Smooth muscle cell (in vitro differentiated cells): ENCODE measurements at regions not wholly inside any gene's neighbourhood (a gene's known extent, or its start where the extent isn't known, plus 50 kb on each side); places are given as distances from the start of the nearest gene placed in this dataset.
"Not testable (repeated sequence)": the region's sequence is repeated elsewhere in the genome, so short reads cannot be mapped to it uniquely, and the experiment has no call there.

ENCODE experiments used
- DNase-seq: peaks from one replicate; lab custom pipeline; 2025; ENCODE audit not compliant: unreplicated experiment; lab: John Stamatoyannopoulos, UW
- H2AFZ ChIP-seq: fragments of 200-600 bp; sonication (generic); 2 replicates; pipeline ENCODE4 v1.6.0; 2016; ENCODE audit warnings: antibody characterized with exemption, low read depth, mild to moderate bottlenecking
- H3F3A ChIP-seq: fragments of 200-600 bp; sonication (generic); 2 replicates; pipeline ENCODE4 v1.6.0; 2017; ENCODE audit warnings: antibody characterized with exemption, low read depth
- H3K27ac ChIP-seq: fragments of 200-600 bp; sonication (generic); 2 replicates; pipeline ENCODE4 v1.5.1; 2016; ENCODE audit warnings: low read depth, mild to moderate bottlenecking
- H3K27me3 ChIP-seq: fragments of 200-600 bp; sonication (generic); 2 replicates; pipeline ENCODE4 v1.6.1; 2016; ENCODE audit warnings: low read depth, mild to moderate bottlenecking
- H3K36me3 ChIP-seq: fragments of 200-600 bp; sonication (generic); 2 replicates; pipeline ENCODE4 v1.5.1; 2016; ENCODE audit warnings: low read depth
- H3K4me1 ChIP-seq: fragments of 200-600 bp; sonication (generic); 2 replicates; pipeline ENCODE4 v1.5.1; 2016; ENCODE audit warnings: low read depth
- H3K4me2 ChIP-seq: fragments of 200-600 bp; sonication (generic); 2 replicates; pipeline ENCODE4 v1.6.0; 2016; ENCODE audit warnings: mild to moderate bottlenecking
- H3K4me3 ChIP-seq: fragments of 200-600 bp; sonication (generic); 2 replicates; pipeline ENCODE4 v1.5.1; 2016; ENCODE audit warnings: mild to moderate bottlenecking
- H3K79me2 ChIP-seq: fragments of 200-600 bp; sonication (generic); 2 replicates; pipeline ENCODE4 v1.6.0; 2016; ENCODE audit warnings: low read depth, mild to moderate bottlenecking
- H3K9ac ChIP-seq: fragments of 200-600 bp; sonication (generic); 2 replicates; pipeline ENCODE4 v1.6.0; 2016; ENCODE audit warnings: low read depth
- H3K9me3 ChIP-seq: fragments of 200-600 bp; sonication (generic); replicated peaks from 2 replicates; pipeline ENCODE4 v1.5.1; 2016; ENCODE audit warnings: low read depth
- H4K20me1 ChIP-seq: fragments of 200-600 bp; sonication (generic); 2 replicates; pipeline ENCODE4 v1.6.0; 2016; ENCODE audit warnings: low read depth
- WGBS: methylation state at CpG from one replicate; pipeline ENCODE4 v1.1.7; 2016; ENCODE audit warnings: low lambda C conversion rate; 5-methylcytosine and 5-hydroxymethylcytosine counted together
- TF ChIP-seq, protein P1 (sequence below): fragments of 200-600 bp; sonication (generic); IDR thresholded peaks from 2 replicates; pipeline ENCODE4 v1.5.1; 2017; ENCODE audit warnings: borderline replicate concordance, mild to moderate bottlenecking, antibody characterized with exemption; ENCODE audit not compliant: insufficient read depth, poor library complexity, severe bottlenecking

DNA sequence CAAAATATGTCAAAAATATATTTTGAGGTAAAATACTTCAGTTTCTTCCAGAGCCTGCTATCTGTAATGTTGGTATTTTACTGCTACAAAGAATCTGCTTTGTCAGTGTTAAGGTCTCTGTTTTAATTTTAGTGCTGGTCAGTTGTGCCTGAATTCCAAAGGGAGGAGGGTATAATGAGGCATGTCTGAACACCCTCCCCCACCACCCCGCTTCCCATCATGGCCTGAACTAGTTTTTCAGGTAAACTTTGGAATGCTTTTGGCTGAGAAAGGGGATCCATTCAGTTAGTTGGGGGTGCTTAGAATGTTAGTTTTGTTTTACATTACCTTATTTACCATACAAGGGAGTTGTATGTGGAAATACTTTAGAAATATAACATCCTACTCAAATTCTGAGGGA, 158.5 kb downstream of the MID1IP1 start:
- no peak overlapping the region for H3K4me3 ChIP-seq
- H3K27ac ChIP-seq: no peak overlapping the region
- no peaks in the 10 kb centered on the region for H3K36me3 ChIP-seq
- peak overlapping the region; percentile 46 for H2AFZ ChIP-seq
- H3K4me2 ChIP-seq: no peak overlapping the region
- no peaks in the 10 kb centered on the region for H3K79me2 ChIP-seq
- H3K4me1 ChIP-seq: no peaks in the 10 kb centered on the region
- TF ChIP-seq, protein P1, sequence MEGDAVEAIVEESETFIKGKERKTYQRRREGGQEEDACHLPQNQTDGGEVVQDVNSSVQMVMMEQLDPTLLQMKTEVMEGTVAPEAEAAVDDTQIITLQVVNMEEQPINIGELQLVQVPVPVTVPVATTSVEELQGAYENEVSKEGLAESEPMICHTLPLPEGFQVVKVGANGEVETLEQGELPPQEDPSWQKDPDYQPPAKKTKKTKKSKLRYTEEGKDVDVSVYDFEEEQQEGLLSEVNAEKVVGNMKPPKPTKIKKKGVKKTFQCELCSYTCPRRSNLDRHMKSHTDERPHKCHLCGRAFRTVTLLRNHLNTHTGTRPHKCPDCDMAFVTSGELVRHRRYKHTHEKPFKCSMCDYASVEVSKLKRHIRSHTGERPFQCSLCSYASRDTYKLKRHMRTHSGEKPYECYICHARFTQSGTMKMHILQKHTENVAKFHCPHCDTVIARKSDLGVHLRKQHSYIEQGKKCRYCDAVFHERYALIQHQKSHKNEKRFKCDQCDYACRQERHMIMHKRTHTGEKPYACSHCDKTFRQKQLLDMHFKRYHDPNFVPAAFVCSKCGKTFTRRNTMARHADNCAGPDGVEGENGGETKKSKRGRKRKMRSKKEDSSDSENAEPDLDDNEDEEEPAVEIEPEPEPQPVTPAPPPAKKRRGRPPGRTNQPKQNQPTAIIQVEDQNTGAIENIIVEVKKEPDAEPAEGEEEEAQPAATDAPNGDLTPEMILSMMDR: no peak
- no peak overlapping the region for H3K9ac ChIP-seq
- no peaks in the 10 kb centered on the region for H3F3A ChIP-seq
- H3K27me3 ChIP-seq: no peaks in the 10 kb centered on the region
- no peak for DNase-seq
- H4K20me1 ChIP-seq: no peaks in the 10 kb centered on the region
- WGBS: 54% methylated on average over 1 of the region's 1 CpG
- no peaks in the 10 kb centered on the region for H3K9me3 ChIP-seq

DNA sequence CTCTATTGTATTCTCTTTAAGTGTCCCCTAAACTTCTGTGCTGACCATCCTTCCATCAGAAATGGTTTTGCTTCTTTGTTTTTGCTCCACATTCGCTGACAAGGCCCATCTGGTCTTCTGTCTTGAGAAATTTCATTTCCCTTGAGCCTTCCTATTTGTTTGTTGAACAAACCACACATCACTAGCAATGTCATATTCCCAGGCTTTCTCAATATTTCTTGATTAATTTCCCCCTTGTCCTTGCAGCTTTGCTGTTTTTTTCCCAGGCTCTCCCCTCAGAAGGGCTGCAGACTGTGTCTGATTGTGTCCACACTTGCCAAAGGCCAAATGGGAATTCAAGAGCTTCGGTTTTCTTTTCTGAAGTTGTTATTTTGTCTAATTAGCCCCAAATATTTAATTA, 158.9 kb downstream of the MID1IP1 start:
- Histone ChIP-seq H3K9me3 (no peaks in the 10 kb centered on the region), H2AFZ (peak overlapping the region; percentile 46), H3F3A (no peaks in the 10 kb centered on the region), H3K27me3 (no peaks in the 10 kb centered on the region), H3K4me1 (no peaks in the 10 kb centered on the region), H3K36me3 (no peaks in the 10 kb centered on the region), H3K4me2 (no peak overlapping the region), H3K79me2 (no peaks in the 10 kb centered on the region), H3K4me3 (no peak overlapping the region), H3K9ac (no peak overlapping the region), H3K27ac (no peak overlapping the region), H4K20me1 (no peaks in the 10 kb centered on the region)
- 78% methylated on average over 2 of the region's 2 CpGs for WGBS
- no peak for DNase-seq
- TF ChIP-seq, protein P1: no peak

DNA sequence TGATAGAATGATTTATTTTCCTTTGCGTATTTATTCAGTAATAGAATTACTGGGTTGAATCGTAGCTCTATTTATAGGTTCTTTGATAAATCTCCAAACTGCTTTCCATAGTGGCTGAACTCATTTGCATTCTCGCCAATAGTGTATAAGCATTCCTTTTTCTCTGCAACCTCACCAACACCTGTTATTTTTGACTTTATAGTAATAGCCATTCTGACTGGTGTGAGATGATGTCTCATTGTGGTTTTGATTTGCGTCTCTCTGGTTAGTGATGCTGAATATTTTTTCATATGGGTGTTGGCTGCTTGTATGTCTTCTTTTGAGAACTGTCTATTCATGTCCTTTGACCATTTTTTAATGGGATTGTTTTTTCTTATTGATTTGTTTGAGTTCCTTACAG, 160.7 kb downstream of the MID1IP1 start:
- Histone ChIP-seq H2AFZ (no peak overlapping the region), H3K36me3 (no peaks in the 10 kb centered on the region)
- 88% methylated on average over 4 of the region's 4 CpGs for WGBS

DNA sequence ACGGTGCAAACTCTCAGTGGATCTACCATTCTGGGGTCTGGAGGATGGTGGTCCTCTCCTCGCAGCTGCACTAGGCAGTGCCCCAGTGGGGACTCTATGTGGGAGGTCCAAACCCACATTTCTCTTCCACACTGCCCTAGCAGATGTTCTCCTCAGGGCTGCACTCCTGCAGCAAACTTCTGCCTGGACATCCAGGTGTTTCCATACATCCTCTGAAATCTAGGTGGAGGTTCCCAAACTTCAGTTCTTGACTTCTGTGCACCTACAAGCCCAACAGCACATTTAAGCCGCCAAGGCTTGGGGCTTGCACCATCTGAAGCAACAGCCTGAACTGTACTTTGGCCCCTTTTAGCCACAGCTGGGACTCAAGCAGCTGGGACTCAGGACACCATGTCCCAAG, 162.0 kb downstream of the MID1IP1 start:
- H3K4me3 ChIP-seq, H3K27ac ChIP-seq, H2AFZ ChIP-seq, H4K20me1 ChIP-seq, H3K27me3 ChIP-seq, H3K9ac ChIP-seq, H3F3A ChIP-seq, H3K36me3 ChIP-seq, DNase-seq, H3K79me2 ChIP-seq, H3K4me2 ChIP-seq, H3K4me1 ChIP-seq, H3K9me3 ChIP-seq: not testable (repeated sequence)
- WGBS: 77% methylated on average over 3 of the region's 3 CpGs

More for the DNA sequence above, 160.7 kb downstream of the MID1IP1 start:
- H3K27ac ChIP-seq: no peak overlapping the region
- no peaks in the 10 kb centered on the region for H3F3A ChIP-seq
- H3K4me2 ChIP-seq: no peak overlapping the region
- no peak overlapping the region for H3K4me3 ChIP-seq
- no peaks in the 10 kb centered on the region for H3K79me2 ChIP-seq
- no peak for DNase-seq
- H4K20me1 ChIP-seq: no peaks in the 10 kb centered on the region
- H3K4me1 ChIP-seq: no peaks in the 10 kb centered on the region
- TF ChIP-seq, protein P1: no peak
- H3K9me3 ChIP-seq: no peaks in the 10 kb centered on the region
- H3K27me3 ChIP-seq: no peaks in the 10 kb centered on the region
- no peak overlapping the region for H3K9ac ChIP-seq
